ENCODE measurements at regions not wholly inside any gene's neighbourhood (a gene's known extent, or its start where the extent isn't known, plus 50 kb on each side); places are given as distances from the start of the nearest gene placed in this dataset.
A peak's percentile ranks its signal among the peaks of the same experiment; 100 is the strongest.

DNA sequence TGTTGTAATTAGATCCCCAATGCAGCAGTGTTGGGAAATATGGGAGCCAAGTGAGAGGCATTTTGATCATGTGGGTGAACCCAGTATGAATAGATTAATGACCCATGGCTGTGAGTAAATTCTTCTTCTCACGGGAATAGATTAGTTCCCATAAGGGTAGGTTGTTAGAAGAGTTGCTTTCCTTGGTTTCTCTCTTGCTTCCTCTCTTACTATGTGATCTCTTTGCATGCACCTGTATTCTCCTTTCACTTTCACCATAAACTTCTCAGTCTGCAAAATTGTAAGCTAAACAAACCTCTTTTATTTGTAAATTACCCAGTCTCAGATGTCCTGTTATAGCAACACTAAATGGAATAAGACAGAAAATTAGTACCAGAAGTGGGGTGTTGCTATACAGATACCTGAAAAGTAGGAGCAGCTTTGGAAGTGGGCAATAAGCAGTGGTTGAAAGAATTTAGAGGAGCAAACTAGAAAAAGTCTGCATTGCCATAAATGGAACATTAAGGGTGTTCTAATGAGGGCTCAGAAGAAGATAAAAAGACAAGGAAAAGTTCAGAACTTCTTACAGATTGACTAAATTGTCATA is 1090.0 kb upstream of the ARRDC3 start:
- no peaks in the 10 kb centered on the region for H3K4me1 Mint-ChIP-seq (ENCODE audit: low read depth, unreplicated experiment)
- H3K36me3 Mint-ChIP-seq (ENCODE audit: unreplicated experiment) = peaks cover 4% of the 10 kb centered on the region
- no peaks in the 10 kb centered on the region for H3K9me3 Mint-ChIP-seq (ENCODE audit: unreplicated experiment)
- peaks cover 2% of the 10 kb centered on the region for H3K27me3 Mint-ChIP-seq (ENCODE audit: unreplicated experiment)
- TF ChIP-seq, protein P1, sequence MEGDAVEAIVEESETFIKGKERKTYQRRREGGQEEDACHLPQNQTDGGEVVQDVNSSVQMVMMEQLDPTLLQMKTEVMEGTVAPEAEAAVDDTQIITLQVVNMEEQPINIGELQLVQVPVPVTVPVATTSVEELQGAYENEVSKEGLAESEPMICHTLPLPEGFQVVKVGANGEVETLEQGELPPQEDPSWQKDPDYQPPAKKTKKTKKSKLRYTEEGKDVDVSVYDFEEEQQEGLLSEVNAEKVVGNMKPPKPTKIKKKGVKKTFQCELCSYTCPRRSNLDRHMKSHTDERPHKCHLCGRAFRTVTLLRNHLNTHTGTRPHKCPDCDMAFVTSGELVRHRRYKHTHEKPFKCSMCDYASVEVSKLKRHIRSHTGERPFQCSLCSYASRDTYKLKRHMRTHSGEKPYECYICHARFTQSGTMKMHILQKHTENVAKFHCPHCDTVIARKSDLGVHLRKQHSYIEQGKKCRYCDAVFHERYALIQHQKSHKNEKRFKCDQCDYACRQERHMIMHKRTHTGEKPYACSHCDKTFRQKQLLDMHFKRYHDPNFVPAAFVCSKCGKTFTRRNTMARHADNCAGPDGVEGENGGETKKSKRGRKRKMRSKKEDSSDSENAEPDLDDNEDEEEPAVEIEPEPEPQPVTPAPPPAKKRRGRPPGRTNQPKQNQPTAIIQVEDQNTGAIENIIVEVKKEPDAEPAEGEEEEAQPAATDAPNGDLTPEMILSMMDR (IDR thresholded peaks at IDR 0.05; ENCODE audit: partially characterized antibody, unreplicated experiment) = no peak
- no peak overlapping the region for H3K27ac Mint-ChIP-seq (ENCODE audit: unreplicated experiment)
- H3K4me3 Mint-ChIP-seq (ENCODE audit: unreplicated experiment) = no peak overlapping the region
- no peak for DNase-seq

DNA sequence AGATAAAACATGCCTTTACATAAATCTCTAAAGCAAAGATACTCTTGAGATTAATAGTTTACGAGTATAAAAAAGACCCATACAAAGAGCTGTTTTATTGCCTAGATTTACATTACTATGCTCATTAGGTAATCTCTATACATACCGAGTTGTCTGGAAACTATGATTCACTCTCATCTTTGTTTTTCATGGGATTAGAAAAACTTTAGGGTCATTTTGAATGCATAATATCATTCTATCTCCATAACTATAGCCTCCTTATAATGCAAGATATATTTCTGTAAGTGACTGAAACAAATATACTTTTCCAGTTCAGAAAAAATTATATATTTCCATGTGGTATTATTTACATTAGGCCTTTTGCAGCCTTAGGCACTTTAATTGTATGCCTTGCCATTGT is 1088.7 kb upstream of the ARRDC3 start:
- H3K4me3 Mint-ChIP-seq (ENCODE audit: unreplicated experiment) = no peak overlapping the region
- H3K36me3 Mint-ChIP-seq (ENCODE audit: unreplicated experiment) = peaks cover 4% of the 10 kb centered on the region
- TF ChIP-seq, protein P1 (IDR thresholded peaks at IDR 0.05; ENCODE audit: partially characterized antibody, unreplicated experiment) = no peak
- H3K27ac Mint-ChIP-seq (ENCODE audit: unreplicated experiment) = no peak overlapping the region
- peaks cover 2% of the 10 kb centered on the region for H3K27me3 Mint-ChIP-seq (ENCODE audit: unreplicated experiment)
- H3K9me3 Mint-ChIP-seq (ENCODE audit: unreplicated experiment) = no peaks in the 10 kb centered on the region
- DNase-seq = no peak
- no peaks in the 10 kb centered on the region for H3K4me1 Mint-ChIP-seq (ENCODE audit: low read depth, unreplicated experiment)

DNA sequence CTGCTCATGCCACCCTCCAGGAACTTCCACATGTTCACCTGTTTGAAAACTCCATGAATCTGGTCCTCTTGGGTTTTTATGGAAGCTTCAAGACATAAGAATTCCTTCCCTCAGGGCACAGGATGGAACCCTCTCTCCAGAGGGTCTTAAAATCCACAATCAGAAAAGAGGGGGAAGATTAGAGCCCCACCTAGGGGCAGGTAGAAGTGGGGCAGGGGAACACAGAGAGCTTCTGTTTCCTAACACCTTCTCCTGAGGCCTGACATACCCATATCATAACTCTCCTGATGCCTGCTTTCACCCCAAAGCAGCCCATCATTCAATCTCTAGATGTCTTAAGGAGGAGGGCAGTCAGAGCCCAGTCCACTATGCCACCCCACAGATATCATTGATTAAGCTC is 1087.7 kb upstream of the ARRDC3 start:
- Mint-ChIP-seq H3K27ac (ENCODE audit: unreplicated experiment) (no peak overlapping the region), H3K9me3 (ENCODE audit: unreplicated experiment) (no peaks in the 10 kb centered on the region), H3K36me3 (ENCODE audit: unreplicated experiment) (peaks cover 4% of the 10 kb centered on the region), H3K4me1 (ENCODE audit: low read depth, unreplicated experiment) (no peaks in the 10 kb centered on the region), H3K27me3 (ENCODE audit: unreplicated experiment) (peaks cover 2% of the 10 kb centered on the region), H3K4me3 (ENCODE audit: unreplicated experiment) (no peak overlapping the region)
- TF ChIP-seq, protein P1 (IDR thresholded peaks at IDR 0.05; ENCODE audit: partially characterized antibody, unreplicated experiment) = peak; percentile 11
- DNase-seq = no peak

DNA sequence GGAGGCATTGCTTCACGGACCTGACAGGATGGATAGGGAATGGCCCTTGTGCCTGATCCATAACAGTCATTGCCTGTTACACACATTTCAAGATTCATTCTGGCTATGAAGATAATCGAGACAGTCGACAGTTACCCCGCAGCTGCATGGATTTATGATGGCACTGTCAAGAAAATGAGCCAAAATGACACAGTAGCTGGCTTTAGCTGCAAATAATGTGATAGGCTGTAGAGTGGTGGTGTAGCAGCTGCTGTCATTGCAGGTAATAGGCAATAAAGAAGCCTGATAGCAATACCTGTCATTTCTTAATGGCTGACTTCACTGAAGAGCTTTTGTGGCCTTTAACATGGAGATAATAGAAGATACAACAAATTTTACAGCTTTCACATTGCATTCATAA is 1085.2 kb upstream of the ARRDC3 start:
- peaks cover 2% of the 10 kb centered on the region for H3K27me3 Mint-ChIP-seq (ENCODE audit: unreplicated experiment)
- TF ChIP-seq, protein P1 (IDR thresholded peaks at IDR 0.05; ENCODE audit: partially characterized antibody, unreplicated experiment) = no peak
- no peaks in the 10 kb centered on the region for H3K9me3 Mint-ChIP-seq (ENCODE audit: unreplicated experiment)
- no peak for DNase-seq
- H3K4me1 Mint-ChIP-seq (ENCODE audit: low read depth, unreplicated experiment) = no peaks in the 10 kb centered on the region
- H3K4me3 Mint-ChIP-seq (ENCODE audit: unreplicated experiment) = no peak overlapping the region
- H3K36me3 Mint-ChIP-seq (ENCODE audit: unreplicated experiment) = peaks cover 4% of the 10 kb centered on the region
- H3K27ac Mint-ChIP-seq (ENCODE audit: unreplicated experiment) = no peak overlapping the region

DNA sequence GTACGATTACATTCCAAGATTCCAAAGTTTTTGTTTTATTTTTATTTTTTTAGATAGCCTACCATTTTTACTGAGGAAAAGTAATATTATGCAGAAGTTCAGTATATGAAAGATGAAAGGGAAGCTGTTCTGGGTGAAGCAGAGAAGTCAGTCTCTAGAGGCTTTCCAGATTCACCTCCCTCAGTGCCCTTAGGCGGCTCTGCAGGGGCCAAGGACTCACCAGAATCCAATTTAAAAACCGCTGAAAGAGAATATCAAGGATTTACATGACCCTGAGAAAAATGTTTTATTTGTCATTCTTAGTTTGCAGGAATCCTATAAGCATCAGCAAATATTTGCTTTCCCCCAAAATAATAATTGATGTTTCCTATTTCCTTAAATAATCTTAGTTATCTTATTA is 1084.6 kb upstream of the ARRDC3 start:
- Mint-ChIP-seq H3K27ac (ENCODE audit: unreplicated experiment) (no peak overlapping the region), H3K36me3 (ENCODE audit: unreplicated experiment) (no peaks in the 10 kb centered on the region), H3K27me3 (ENCODE audit: unreplicated experiment) (peaks cover 2% of the 10 kb centered on the region), H3K9me3 (ENCODE audit: unreplicated experiment) (peaks cover 2% of the 10 kb centered on the region), H3K4me3 (ENCODE audit: unreplicated experiment) (no peak overlapping the region), H3K4me1 (ENCODE audit: low read depth, unreplicated experiment) (no peaks in the 10 kb centered on the region)
- TF ChIP-seq, protein P1 (IDR thresholded peaks at IDR 0.05; ENCODE audit: partially characterized antibody, unreplicated experiment) = no peak
- DNase-seq = no peak

Measured in glutamatergic neuron (in vitro differentiated cells).